GM18868 (cell line): ENCODE measurements at regions not wholly inside any gene's neighbourhood (a gene's known extent, or its start where the extent isn't known, plus 50 kb on each side); places are given as distances from the start of the nearest gene placed in this dataset.
A peak's percentile ranks its signal among the peaks of the same experiment; 100 is the strongest.

Source experiments
- ATAC-seq: cut with Tn5 transposase; IDR thresholded peaks from one replicate; pipeline ENCODE4 v1.9.1; 2021; ENCODE audit warnings: mild to moderate bottlenecking, moderate library complexity; ENCODE audit not compliant: unreplicated experiment

GRCh38 chr1:8204826-8205225 lies 113.1 kb upstream of the SLC45A1 start:
- no peak for ATAC-seq

DNA sequence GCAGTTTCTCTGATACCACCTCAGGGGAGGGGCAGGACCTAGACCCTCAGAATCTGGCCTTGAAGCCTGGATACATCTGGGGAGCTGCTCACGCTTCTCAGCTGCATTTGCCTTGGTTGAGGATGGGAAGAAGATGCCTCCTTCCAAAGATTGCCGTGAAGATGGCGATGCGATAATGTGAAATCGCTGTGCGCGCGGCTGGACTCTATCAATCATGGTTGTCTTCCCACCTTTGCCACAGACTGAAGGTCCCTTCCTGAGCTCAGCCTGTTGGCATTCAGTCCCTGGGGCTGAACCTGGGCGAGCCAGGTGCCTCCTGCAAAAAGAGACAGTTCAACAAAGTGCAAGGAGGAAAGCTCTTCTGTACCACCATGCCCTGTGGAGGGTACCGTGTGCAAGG lies 114.4 kb upstream of the SLC45A1 start:
- ATAC-seq = no peak

DNA sequence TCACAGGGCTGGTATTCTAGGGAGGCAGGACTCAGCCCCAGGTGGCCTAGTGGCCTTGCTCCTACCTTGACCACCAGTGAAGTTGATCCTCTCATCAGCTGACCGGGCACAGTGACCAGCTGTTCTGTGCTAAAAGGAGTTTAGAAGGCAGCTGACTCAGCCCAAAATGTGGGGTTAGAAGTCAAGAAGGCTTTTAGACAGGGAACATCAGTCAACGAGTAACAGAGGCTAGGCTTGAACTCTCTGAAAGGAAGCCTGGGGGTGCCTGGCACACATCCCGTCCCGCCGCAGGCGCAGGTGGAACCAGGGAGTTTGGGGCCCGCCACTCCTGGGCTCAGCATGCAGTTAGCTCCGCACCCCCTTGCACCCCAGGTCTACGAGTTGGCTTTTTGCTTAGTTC lies 114.9 kb upstream of the SLC45A1 start:
- ATAC-seq = no peak

GRCh38 chr1:8202182-8202905 lies 115.6 kb upstream of the SLC45A1 start:
- ATAC-seq = no peak

- no peak for ATAC-seq
These were observed 116.5 kb upstream of the SLC45A1 start for GRCh38 chr1:8201331-8201861.

DNA sequence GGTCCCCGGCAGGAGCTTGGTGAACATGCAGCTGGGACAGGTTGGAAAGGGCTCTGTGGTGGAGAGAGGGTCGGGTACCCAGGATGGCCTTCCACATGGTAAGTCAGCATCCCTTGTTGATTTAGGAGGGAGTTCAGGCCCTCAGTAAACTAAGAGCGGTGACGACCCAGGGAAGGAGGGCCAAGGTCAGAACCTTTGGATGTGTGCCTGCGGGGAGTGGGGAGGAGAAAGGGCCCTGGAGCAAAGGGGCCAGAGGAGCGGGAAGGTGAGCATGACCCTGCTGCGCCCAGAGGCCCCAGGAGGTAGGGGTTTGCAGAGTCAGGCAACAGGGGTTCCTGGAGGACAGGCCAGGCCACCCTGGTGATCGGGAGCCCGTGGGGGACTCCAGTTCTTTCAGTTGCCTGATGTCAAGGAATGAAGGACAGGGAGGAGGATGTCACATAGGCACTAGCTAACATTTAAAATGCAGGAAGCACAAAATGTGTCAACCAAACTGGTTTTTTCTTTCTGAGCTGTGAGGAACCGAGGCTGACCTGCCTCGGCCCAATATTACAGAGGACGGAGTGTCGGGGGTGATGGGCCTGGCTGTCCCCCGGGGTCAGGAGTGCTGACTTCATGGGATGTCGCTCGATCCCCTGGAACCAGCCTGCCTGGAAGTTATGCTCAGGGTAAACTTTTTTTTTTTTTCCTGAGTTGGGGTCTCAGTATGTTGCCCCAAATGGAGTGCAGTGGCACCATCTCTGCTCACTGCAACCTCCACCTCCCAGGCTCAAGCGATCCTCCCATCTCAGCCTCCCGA lies 117.4 kb upstream of the SLC45A1 start:
- no peak for ATAC-seq

- ATAC-seq = no peak
These were observed 119.4 kb upstream of the SLC45A1 start for GRCh38 chr1:8198522-8198921.

DNA sequence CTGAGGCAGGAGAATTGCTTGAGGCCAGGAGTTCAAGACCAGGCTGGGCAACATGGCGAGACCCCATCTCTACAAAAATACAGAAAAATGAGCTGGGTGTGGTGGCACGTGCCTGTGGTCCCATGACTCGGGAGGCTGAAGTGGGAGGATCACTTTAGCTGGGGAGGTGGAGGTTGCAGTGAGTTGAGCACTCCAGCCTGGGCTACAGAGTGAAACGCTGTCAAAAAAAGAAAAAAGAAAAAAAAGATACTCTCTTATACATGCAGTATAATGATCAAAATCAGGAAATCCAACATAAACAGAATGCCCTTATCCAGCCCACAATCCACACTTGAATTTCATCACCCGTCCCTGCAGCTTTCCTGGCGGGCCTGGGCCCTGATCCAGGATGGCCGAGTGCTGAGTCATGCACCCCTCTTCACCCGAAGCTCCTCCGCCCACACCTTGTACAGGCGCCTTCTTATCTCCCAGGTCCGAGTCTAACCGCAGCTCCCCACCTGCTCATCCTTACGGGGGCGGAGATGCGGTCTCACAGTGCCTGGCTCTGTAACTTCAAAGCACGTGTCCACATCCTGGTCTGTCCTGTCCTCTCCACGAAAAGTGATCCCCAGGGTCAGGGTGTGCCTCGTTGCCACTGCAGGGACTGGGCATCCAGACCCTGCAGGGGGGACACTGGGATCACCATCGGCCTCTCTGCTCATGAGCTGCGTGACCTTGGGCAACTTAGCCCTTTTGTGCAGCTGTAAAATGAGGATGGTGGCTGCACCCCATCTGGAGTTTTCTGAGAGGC lies 120.2 kb upstream of the SLC45A1 start:
- no peak for ATAC-seq

- ATAC-seq = no peak
These were observed 123.3 kb upstream of the SLC45A1 start for GRCh38 chr1:8194481-8195227.

DNA sequence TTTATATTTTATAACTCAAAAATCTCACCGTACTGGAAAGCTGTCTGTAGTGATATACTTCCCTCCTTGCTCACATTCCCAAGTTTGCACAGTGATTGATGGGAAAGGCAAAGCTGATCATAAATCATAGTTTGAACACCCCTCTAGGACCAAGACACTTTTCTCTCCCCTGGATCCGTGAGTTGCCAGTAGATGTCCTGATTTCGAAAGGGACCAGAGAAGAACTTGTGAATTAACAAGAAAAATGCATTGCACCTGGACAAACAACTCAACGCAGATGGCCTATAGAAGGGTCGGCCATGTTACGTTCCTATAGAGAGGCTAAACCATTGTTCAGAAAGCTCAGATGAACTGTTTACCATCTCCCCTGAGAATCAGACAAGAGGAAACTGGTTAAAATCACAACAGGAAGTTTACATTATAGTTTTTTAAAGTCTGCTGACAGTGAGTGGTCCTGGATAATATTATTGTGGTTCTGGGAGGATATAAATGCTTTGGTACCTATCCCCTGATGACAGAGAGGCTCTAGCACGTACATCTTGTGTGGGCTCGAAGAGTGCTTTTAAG lies 124.0 kb upstream of the SLC45A1 start:
- no peak for ATAC-seq

DNA sequence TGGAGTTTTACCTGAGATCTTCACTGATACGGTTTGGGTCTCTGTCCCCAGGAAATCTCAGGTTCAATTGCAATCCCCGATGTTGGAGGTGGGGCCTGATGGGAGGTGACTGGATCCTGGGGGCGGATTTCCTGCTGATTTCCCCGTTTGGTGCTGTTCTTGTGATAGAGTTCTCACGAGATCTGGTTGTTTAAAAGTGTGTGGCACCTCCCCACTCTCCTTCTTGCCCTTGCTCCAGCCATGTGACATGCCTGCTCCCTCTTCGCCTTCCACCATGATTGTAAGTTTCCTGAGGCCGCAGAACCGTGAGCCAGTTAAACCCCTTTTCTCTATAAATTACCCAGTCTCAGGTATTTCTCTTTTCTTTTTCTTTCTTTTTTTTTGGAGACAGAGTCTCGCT lies 126.4 kb upstream of the SLC45A1 start:
- ATAC-seq = no peak

DNA sequence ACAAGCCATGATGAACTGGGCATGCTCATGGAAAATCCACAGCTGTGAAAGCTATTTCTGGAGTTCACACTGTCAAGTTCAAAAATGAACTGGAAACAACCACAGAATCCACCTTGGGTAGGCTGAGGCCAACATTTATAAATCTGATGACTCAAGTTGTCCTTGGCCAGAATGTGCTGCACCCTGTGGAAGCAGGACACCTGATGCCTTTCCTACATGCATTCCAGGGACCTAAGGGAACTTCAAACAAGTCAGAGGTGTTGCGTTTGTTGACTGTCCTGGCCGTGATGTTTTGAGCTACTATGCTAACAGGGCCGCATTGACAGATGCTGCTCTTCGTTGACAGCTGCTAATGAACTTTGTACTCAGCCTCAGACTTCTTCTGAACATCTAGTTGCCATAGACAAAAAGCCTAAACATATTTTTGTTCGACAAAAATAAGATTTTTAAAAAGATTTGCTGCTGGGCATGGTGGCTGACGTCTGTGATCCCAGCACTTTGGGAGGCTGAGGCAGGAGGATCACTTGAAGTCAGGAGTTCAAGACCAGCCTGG lies 127.9 kb upstream of the SLC45A1 start:
- ATAC-seq = no peak

GRCh38 chr1:8185400-8185799 lies 132.5 kb upstream of the SLC45A1 start:
- no peak for ATAC-seq

GRCh38 chr1:8184301-8184700 lies 133.6 kb upstream of the SLC45A1 start:
- ATAC-seq = no peak

DNA sequence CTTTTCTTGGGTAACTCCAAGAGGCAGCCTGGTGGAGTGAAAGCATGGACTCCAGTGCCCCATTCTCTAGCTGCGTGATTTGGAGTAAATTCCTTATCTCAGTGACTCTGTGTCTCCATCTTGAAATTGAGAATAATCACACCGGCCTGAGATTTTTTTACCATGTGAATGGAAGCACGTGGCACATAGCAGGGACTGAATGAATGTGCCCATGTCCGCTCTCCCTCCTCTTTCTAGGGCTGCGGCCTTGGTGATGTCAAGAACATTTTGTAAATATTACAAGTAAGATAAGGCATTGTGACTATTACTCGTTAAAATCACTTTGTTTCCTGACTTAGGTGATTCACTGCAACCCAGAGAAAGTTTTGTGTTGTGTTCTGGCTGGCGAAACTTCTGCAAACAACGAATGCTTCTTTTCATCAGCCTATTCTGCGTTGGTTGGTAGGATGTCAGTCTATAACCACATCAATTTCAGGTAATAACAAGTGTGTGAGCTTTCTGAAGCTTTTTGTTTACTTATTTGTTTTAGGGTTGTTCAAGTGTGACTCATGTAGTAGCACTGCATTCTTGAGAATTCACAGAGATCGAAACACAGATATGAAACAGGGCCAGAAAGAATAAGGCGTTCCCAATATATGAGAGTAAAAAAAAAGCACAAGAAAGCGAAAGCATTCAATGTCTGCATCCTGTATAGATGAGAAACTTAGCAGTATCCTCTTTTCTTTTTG lies 135.7 kb upstream of the SLC45A1 start:
- ATAC-seq = peak; percentile 80

- ATAC-seq = no peak
These were observed 138.7 kb upstream of the SLC45A1 start for GRCh38 chr1:8179132-8179793.

- no peak for ATAC-seq
These were observed 141.6 kb upstream of the SLC45A1 start for GRCh38 chr1:8176279-8176678.

- ATAC-seq = no peak
These were observed 143.1 kb upstream of the SLC45A1 start for GRCh38 chr1:8174807-8175206.
